ENCODE measurements at regions not wholly inside any gene's neighbourhood (a gene's known extent, or its start where the extent isn't known, plus 50 kb on each side); places are given as distances from the start of the nearest gene placed in this dataset.

- DNase-seq = no peak
- no peaks in the 10 kb centered on the region for H3K4me1 ChIP-seq
- intact Hi-C loops (cut with DNase I) = no loop called here
- no peak overlapping the region for H3K4me3 ChIP-seq
- ATAC-seq = no peak
- H3K9me3 ChIP-seq = no peaks in the 10 kb centered on the region
- H3K36me3 ChIP-seq = no peaks in the 10 kb centered on the region
- H3K27me3 ChIP-seq = no peaks in the 10 kb centered on the region
- H3K27ac ChIP-seq = no peak overlapping the region
- TF ChIP-seq CTCF (IDR thresholded peaks at IDR 0.05) = no peak
Observed at GRCh38 chr2:48912110-48912509, 156.6 kb upstream of the LHCGR start.

GRCh38 chr2:48910961-48911360 lies 155.4 kb upstream of the LHCGR start:
- no peak overlapping the region for H3K4me3 ChIP-seq
- no peak for DNase-seq
- H3K9me3 ChIP-seq = no peaks in the 10 kb centered on the region
- no peak overlapping the region for H3K27ac ChIP-seq
- ATAC-seq = no peak
- H3K27me3 ChIP-seq = no peaks in the 10 kb centered on the region
- H3K36me3 ChIP-seq = no peaks in the 10 kb centered on the region
- TF ChIP-seq CTCF (IDR thresholded peaks at IDR 0.05) = no peak
- H3K4me1 ChIP-seq = no peaks in the 10 kb centered on the region
- intact Hi-C loops (cut with DNase I) = no loop called here

- Histone ChIP-seq H3K27me3 (no peaks in the 10 kb centered on the region), H3K27ac (no peak overlapping the region), H3K9me3 (no peaks in the 10 kb centered on the region), H3K4me3 (no peak overlapping the region), H3K4me1 (no peaks in the 10 kb centered on the region), H3K36me3 (no peaks in the 10 kb centered on the region)
- ATAC-seq = no peak
- DNase-seq = no peak
- intact Hi-C loops (cut with DNase I) = no loop called here
- TF ChIP-seq CTCF (IDR thresholded peaks at IDR 0.05) = no peak
Observed at GRCh38 chr2:48906633-48907032, 151.1 kb upstream of the LHCGR start.

GRCh38 chr2:48905696-48906095 lies 150.2 kb upstream of the LHCGR start:
- intact Hi-C loops (cut with DNase I) = no loop called here
- Histone ChIP-seq H3K9me3 (no peaks in the 10 kb centered on the region), H3K27ac (no peak overlapping the region), H3K4me1 (no peaks in the 10 kb centered on the region), H3K4me3 (no peak overlapping the region), H3K36me3 (no peaks in the 10 kb centered on the region), H3K27me3 (no peaks in the 10 kb centered on the region)
- DNase-seq (no peak), ATAC-seq (no peak)
- TF ChIP-seq CTCF (IDR thresholded peaks at IDR 0.05) = no peak

- Histone ChIP-seq H3K27me3 (no peaks in the 10 kb centered on the region), H3K9me3 (no peaks in the 10 kb centered on the region), H3K4me1 (no peaks in the 10 kb centered on the region), H3K4me3 (no peak overlapping the region), H3K36me3 (no peaks in the 10 kb centered on the region), H3K27ac (no peak overlapping the region)
- no peak for DNase-seq
- no peak for TF ChIP-seq CTCF (IDR thresholded peaks at IDR 0.05)
- ATAC-seq = no peak
- intact Hi-C loops (cut with DNase I) = no loop called here
Observed at GRCh38 chr2:48902521-48902920, 147.0 kb upstream of the LHCGR start.

GRCh38 chr2:48901416-48901815 lies 145.9 kb upstream of the LHCGR start:
- Histone ChIP-seq H3K4me3 (no peak overlapping the region), H3K4me1 (no peaks in the 10 kb centered on the region), H3K27ac (no peak overlapping the region), H3K36me3 (no peaks in the 10 kb centered on the region), H3K9me3 (no peaks in the 10 kb centered on the region), H3K27me3 (no peaks in the 10 kb centered on the region)
- intact Hi-C loops (cut with DNase I) = no loop called here
- DNase-seq = no peak
- no peak for ATAC-seq
- no peak for TF ChIP-seq CTCF (IDR thresholded peaks at IDR 0.05)

Data from upper lobe of right lung (tissue), 1 donor.